Ecto neural progenitor cell (in vitro differentiated cells): ENCODE measurements at regions not wholly inside any gene's neighbourhood (a gene's known extent, or its start where the extent isn't known, plus 50 kb on each side); places are given as distances from the start of the nearest gene placed in this dataset.

Experiments used
- DNase-seq: peaks from one replicate; pipeline ENCODE4 v3.0.0-alpha.2; 2018; ENCODE audit warnings: low spot score

DNA sequence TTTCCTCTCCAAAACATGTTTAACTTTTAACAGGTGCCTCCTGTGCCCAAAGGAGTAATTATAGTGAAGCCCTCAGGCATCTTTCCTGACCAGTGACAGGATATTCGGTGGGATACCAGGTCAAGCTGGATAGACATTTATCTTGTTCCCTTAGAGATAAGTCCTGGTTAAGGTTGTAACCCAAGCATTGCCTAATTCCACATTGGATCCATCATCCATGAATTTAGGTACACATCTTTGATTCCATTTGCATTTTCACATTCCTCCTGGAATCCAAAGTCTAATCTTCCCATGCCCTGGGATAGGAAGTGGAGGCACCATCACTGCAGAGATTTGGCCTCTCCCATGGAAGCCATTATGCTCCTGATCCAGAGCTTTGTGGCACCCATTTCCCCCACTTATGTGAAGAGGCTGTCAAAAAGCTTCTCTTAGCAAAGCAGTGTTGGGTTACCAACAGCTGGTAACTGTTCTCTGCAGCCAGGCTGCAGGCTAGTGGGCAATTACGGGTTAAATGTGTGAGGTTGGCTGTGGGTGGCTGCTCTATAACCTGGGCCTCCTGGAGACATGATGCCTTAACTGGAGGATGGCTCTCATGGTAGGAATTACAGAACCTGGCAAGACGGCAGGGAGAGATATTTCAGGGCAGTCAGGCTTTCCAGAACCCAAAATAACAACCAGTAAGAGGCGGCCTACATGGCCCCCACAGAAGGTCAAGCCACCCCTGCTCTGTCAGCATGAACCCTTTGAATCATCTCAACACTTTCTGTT is 96.9 kb upstream of the VGLL2 start:
- DNase-seq: no peak

DNA sequence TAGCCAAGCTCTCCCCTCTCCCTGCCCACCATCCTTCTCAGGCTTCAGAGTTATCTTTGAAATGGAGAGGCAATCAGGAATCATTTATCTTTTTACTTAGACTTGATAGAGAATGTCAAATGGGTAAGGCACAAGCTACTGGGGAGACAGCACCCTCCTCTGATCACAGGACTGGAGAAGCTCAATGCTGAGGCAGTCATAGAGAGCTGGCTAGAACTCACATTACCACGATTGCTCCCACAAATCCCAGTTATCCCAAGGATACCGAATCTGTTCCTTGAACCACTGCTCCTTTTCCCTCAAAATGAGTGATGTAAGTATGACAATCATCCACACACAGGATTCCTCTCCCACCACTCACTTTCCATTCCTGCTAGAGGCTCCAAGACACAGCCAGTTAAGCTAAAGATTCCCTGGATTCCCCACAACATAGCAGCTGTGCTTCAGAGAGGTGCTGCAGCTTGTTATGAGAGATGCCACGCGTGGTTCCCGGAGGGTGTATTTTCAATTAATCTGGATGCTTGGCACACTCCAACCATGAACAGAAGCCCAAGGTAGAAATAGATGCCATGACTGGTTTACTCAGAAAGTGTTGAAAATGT is 96.2 kb upstream of the VGLL2 start:
- DNase-seq: no peak

DNA sequence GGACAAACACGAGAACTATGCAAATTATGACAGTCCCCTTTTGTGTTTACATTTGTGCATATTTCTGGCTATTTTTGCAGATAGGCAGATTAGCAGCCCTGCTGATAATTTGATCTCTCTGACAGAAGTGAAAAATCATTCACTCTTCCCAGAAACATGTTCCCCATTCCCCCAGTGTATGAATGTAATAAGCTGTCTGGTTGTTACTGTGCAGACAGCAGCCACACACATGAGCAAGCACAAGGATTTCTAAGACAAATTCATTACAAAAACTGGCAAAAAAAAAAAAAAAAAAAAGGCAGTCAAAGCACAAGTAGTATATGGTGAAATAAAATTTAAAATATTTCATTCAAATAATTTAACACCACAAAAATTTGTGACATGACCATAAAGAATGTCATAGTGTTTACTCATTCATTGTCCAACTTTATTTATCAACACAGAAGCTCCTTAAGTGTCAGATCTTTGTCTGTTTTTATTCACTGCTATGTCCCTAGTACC is 95.5 kb upstream of the VGLL2 start:
- DNase-seq: no peak

DNA sequence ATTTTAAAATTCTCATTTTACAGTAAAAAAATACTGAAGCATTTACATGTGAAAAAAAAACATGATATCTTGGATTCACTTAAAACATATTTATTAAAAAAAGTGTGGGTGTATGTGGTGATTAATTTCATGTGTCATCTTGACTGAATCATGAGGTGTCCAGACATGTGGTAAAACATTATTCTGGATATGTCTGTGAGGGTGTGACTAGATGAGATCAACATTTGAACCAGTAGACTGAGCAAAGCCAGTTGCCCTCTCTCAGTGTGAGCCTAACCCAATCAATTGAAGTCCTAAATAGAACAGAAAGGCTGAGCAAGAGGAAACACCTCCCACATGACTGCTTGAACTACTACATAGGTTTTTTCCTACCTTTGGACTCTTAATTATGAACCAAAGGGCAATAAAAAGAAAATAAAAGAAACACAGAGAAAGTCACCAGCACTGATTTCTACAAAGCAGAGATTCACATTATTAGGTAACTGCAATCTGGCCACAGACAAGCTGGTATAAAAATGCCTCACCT is 90.5 kb upstream of the VGLL2 start:
- DNase-seq: no peak

DNA sequence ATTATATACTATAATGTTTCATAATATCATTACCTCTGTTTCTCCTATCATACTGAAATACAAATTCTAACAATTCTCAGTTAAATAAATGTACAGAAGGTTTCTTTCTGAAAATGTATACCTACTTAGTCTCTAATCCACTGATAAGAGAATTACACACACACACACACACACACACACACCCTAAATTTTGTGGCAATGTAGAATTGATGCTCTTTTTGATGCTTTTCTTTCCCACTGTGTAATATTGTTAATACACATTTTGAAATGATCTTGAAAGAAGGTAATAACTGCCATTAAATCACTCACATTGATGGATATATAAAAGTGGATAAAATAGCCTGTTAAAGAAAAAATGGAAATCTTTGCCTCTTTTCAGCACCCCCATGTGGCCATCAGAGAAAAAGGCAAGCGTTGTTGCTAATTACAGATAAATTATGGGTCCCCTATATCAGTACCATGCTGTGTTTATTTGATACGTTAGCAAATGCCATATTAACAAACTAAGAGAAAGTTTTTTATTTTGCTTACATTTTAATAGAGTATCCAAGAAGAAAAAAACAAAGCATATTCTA is 76.6 kb upstream of the VGLL2 start:
- no peak for DNase-seq

DNA sequence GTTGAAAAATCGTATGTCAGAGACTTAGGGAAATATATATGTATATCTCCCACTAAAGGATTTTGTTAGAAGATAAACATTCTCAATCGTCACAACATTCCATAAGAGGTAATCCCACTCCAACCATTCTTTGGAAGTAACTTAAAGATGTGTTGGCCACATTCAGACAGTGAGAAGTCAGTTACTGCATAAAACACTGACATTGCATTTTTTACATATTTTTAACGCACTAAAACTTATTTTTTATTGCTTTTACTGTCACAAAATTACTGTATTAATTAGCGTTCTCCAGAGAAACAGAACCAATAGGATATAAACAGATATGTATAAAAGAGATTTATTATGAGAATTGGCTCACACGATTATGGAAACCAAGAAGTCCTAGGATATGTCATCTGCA is 74.3 kb upstream of the VGLL2 start:
- DNase-seq: no peak

DNA sequence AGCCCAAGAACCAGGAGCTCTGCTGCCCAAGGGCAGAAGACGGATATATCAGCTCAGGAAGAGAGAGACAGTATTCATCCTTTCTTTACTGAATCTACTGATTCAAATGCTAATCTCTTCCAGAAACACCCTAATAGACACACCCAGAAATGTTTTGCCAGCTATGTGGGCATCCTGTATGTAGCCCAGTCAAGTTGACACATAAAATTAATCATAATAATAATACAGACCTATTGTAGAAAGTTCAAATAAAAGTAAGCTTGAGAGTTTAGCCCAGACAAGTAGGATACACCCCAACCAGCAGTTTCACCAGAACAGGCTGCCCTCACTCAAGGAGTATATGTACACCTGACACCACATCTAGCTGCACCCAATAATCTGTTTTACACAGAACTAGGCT is 73.9 kb upstream of the VGLL2 start:
- DNase-seq: no peak

DNA sequence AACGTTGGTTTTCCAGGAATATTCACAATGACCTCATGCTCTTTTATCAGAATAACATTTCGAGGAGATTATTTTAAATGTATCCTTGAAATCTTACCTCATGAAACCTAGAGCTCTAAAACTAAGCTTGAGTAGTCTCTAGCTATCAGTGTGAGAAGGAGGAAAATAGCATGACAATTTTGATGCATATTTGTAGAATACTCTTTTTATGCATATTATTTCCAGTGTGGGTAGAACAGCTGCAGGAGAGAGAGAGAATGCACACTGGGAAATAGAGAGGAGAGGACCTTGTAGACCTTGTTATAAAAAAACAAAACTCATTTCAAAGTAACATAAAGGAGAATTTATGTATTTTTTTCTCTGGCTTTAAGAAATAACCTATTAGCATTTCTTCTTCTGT is 71.1 kb upstream of the VGLL2 start:
- DNase-seq: no peak

DNA sequence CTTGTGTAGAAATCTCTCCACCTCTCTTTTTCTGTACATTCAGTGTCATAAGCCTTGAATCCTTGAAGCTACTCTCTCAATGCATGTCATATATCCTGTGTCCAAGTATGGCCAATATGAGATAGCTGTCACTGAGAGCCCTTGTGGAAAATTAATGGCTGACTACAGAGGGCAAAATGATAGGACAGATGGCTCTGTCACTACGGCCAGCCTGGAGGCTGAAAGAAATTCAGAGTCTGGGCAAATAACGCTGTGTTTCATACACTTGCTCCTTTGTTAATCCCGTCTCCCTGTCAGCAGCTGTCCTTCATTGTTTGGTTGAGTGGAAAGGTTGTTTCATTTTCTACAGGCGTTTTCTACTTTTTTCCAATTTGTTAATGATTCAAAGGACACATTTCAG is 70.4 kb upstream of the VGLL2 start:
- DNase-seq: no peak

DNA sequence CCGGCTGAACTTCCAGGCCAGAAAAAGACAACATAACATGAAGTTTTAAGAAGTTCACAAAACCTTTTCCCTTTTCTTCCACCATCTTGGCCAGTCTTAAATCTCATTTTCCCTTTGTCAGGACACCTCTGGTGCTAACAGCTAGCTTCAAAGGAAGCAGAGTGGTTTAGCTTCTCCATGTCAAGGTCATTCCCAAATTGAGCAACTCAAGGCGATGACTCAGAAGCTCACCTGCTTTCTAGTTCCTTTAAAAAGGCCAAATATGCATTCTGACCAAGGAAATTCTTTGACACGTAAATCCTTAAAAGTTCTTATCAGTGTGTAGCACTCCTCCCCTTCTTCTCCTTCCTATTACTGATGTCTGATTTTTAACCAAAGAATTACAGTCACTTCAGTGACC is 69.6 kb upstream of the VGLL2 start:
- DNase-seq: no peak

DNA sequence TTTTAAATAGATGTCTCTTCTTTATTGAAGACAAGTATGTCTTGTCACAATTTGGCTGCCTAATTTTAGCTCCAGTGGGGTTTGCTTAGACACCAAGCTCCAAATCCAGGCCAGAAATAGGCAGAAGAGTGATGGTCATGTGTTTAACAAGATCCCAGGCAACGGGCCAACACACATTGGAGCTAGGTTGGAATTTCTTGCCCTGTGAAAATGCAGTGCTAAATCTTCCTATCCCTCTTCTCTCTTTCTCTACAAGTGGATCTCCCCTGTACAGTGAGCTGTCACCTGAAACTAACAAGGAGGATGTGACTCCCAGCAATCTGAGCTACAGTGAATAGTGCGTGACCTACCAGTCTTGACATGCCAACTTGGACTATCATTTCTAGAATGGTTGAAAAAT is 65.3 kb upstream of the VGLL2 start:
- DNase-seq: no peak

DNA sequence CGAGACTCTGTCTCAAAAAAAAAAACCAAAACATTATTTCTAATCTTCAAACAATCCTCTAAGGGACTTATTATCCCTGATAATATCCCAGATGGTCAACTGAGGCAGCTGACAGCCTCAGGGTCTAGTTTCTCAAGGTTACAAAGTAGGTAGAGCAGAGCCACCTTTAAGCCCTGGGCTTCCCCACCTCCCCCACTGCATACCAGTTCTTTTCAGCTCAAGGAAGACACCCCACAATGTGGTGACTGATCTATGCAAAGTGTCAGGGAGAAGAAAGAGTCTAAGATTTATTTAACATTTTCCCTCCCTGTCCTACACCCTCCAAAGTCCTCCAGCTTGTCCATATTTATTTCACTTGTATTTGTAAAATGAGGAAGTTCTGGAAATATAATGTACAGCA is 60.5 kb upstream of the VGLL2 start:
- DNase-seq: no peak

DNA sequence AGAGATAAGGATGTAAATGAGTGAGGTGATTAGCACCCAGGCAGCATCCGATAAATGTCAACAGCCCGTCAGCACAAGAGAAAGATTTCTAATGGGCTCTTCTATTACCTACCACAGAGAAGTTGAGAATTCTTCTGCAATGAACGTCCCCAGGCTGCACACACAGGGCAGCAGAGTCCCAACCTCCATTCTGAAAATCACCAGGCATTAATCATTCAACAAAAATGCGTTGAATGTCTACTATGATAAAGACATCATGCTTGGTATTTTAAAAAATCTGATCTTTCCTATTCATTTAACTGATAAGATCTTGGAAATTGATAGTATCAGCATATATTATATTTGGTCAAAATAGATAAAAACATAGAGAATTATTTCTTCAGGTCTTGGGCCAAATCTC is 59.5 kb upstream of the VGLL2 start:
- no peak for DNase-seq

DNA sequence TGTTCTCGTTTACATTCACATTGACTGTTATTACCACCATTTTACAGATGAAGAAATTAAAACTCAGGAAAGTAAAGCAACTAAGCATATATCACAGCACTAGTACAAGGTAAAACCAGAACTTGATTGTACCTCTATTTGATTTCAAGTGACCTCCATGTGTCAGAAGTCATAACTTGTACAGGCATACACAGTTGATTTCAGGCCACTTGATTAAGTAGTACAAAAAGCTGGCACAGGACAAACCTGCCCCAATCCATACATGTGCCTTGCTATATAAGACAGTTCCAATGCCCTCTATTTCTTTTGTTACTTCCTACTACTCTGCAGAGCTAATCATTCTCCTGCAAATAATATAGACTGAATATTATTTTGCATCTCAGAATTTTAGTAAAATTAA is 58.8 kb upstream of the VGLL2 start:
- no peak for DNase-seq

DNA sequence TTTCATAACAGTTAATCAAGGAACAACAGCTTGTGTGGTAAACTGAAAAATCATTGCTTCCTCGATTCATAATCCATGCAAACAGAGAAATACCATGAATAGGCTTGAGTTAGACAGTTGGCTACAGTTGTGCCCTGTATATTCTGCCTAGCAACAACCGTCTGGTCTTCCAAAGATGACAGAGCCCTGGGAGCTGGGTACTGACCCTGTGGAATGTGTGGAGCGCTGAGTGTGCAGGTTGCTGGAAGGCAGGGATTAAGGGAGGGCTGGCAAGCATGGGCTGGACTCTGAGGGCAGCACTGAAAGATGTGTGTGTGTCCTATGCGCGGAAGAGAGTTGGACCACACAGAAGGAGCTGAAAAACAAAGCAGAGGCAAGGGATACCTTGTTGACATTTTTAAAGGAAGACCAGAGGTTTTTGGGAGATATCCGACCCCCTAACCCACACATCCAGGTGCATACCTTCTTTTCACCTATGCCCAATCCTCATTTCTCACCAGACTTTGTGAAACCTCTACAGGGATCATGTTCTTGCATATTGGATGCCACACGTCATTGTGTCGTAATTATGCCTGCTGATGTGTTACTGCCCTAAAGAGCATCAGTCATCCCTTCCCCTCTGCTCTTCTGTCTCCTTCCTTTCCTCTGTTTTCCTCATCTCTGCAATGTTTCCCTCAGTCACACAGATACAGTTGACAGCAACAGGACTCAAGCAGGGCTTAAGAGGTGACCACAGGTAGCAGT is 58.2 kb upstream of the VGLL2 start:
- DNase-seq: peak; percentile 61

DNA sequence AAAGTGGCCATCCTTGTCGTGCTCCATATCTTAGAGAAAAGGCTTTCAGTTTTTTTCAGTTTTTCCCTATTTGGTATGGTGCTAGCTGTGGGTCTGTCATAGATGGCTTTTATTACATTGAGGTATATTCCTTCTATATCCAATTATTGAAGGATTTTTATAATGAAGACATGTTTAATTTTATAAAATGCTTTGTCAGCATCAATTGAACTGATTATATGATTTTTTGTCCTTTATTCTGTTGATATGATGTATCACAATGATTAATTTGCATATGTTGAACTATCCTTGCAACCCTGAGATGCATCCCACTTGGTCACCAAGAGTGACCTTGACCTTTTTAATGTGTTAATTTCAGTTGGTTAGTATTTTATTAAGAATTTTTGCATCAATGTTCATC is 55.1 kb upstream of the VGLL2 start:
- no peak for DNase-seq

DNA sequence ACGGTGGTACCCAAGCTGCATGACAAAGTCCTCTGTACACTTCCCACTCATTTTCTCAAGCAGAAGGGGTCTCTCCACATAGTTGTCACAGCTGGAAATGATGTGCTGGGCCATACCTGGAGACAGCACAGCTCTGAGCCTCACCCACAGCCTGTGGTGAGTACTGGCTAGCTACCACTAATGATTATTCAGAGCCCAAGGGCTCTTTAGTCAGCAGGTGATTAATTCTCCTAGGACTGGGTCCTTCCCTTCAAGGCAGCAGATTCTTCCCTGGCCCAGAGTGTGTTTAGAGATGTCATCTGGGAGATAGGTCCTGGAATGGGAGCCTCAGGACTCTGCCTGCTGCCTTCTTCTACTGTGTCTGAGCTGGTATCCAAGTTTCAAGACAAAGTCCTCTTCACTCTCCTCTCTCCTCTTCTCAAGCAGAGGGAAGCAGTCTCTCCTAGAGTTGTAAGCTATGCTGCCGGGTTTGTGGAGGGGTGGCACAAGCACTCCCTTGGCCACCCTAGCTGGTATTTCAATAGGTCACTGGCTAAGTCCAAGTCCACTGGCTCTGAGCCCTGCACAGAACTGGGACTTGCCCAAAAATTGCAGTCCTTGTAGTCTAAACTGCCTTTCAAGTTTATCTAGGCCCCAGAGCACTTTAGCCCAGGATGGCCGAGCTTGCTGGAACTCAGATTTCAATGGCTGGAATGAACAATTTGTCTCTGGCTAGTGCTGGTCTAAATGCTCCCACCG is 49.8 kb upstream of the VGLL2 start:
- DNase-seq: no peak
